ENCODE measurements at regions not wholly inside any gene's neighbourhood (a gene's known extent, or its start where the extent isn't known, plus 50 kb on each side); places are given as distances from the start of the nearest gene placed in this dataset.

DNA sequence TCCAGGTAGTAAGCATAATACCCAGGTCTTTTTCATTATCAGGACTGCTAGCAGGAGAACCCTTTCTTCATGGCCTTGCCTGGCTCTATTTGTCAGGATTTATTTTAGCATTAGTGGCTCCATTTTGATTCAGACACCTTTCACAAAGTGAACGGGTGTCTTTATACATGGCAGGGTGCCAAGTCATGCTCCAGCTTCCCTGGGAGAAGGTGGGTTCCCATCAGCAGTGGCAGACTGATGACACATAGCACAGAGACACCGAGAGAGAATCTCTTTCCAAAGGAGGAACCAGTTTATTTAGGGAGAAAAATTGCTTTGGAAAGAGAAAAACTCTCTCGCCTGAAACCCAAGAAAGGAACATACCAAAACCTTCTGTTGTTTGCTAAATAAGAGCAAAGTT lies 135.3 kb upstream of the TMTC4 start:
- Mint-ChIP-seq H3K27ac (no peak overlapping the region), H3K4me3 (no peak overlapping the region), H3K36me3 (ENCODE audit: insufficient read depth in 1 of 3, low read depth in 3 of 3) (no peaks in the 10 kb centered on the region; a peak in 1 of 7 replicates), H3K9me3 (no peaks in the 10 kb centered on the region), H3K27me3 (ENCODE audit: low read depth) (no peaks in the 10 kb centered on the region), H3K4me1 (peaks cover 16 to 17% of the 10 kb centered on the region in 2 experiments; a peak in 3 of 4 replicates)
- no peak overlapping the region for H4K91ac ChIP-seq (ENCODE audit: insufficient read length, low read depth, low read length)
- no peak overlapping the region for H4K5ac ChIP-seq (ENCODE audit: insufficient read length, low read depth, low read length)
- H4K20me1 ChIP-seq (ENCODE audit: control insufficient read depth, insufficient read depth, insufficient read length), result no peaks in the 10 kb centered on the region
- no peak overlapping the region for H3K23ac ChIP-seq (ENCODE audit: insufficient read length, low read depth, low read length)
- no peak overlapping the region for H2BK15ac ChIP-seq (ENCODE audit: low read depth, low read length)
- H3K4ac ChIP-seq (ENCODE audit: low read depth, low read length), result no peak overlapping the region
- H2BK120ac ChIP-seq (ENCODE audit: low read depth, low read length, poor library complexity, severe bottlenecking), result no peak overlapping the region
- DNase-seq, result no peak
- H3K9me3 ChIP-seq (ENCODE audit: control insufficient read depth, low read depth, low read length), result no peaks in the 10 kb centered on the region
- H3K18ac ChIP-seq (ENCODE audit: insufficient read length, low read depth, low read length), result no peak overlapping the region
- H2AFZ ChIP-seq (ENCODE audit: low read length), result no peak overlapping the region
- H3K27me3 ChIP-seq (ENCODE audit: insufficient read depth, low read length), result no peaks in the 10 kb centered on the region
- H2BK20ac ChIP-seq (ENCODE audit: low read depth, low read length, poor library complexity, severe bottlenecking), result no peak overlapping the region
- no peak overlapping the region for H3T11ph ChIP-seq (ENCODE audit: low read length)
- H3K14ac ChIP-seq (ENCODE audit: insufficient read depth, low read length), result no peak overlapping the region
- H3K4me2 ChIP-seq (ENCODE audit: insufficient read depth, insufficient read length, low read length), result no peak overlapping the region
- TF ChIP-seq, protein P1, sequence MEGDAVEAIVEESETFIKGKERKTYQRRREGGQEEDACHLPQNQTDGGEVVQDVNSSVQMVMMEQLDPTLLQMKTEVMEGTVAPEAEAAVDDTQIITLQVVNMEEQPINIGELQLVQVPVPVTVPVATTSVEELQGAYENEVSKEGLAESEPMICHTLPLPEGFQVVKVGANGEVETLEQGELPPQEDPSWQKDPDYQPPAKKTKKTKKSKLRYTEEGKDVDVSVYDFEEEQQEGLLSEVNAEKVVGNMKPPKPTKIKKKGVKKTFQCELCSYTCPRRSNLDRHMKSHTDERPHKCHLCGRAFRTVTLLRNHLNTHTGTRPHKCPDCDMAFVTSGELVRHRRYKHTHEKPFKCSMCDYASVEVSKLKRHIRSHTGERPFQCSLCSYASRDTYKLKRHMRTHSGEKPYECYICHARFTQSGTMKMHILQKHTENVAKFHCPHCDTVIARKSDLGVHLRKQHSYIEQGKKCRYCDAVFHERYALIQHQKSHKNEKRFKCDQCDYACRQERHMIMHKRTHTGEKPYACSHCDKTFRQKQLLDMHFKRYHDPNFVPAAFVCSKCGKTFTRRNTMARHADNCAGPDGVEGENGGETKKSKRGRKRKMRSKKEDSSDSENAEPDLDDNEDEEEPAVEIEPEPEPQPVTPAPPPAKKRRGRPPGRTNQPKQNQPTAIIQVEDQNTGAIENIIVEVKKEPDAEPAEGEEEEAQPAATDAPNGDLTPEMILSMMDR (conservative IDR thresholded peaks at IDR 0.05), result no peak
- no peak overlapping the region for H3K9ac ChIP-seq (ENCODE audit: extremely low read depth, insufficient read length, low read length)
- H3K27ac ChIP-seq (ENCODE audit: insufficient read length, low read depth, low read length), result no peak overlapping the region
- no peak overlapping the region for H4K8ac ChIP-seq (replicated peaks; ENCODE audit: insufficient read length, low read depth, low read length)
- no CpG with 5 or more reads among the region's 3 CpGs for WGBS (ENCODE audit: extremely low coverage, insufficient read length, low lambda C conversion rate)
- H3K4me1 ChIP-seq (ENCODE audit: insufficient read depth, low read length), result no peaks in the 10 kb centered on the region
- no peaks in the 10 kb centered on the region for H3K23me2 ChIP-seq (ENCODE audit: insufficient read length, low read depth, low read length, poor library complexity, severe bottlenecking)
- no peak overlapping the region for H2BK5ac ChIP-seq (ENCODE audit: insufficient read length, low read length)
- H3K56ac ChIP-seq (ENCODE audit: insufficient read length, low read depth, low read length), result no peak overlapping the region
- H2BK12ac ChIP-seq (ENCODE audit: insufficient read length, low read depth, low read length), result no peak overlapping the region
- no peaks in the 10 kb centered on the region for H3K79me1 ChIP-seq (ENCODE audit: insufficient read depth, low read depth, low read length, poor library complexity, severe bottlenecking)
- no peak overlapping the region for H2AK5ac ChIP-seq (ENCODE audit: insufficient read length, low read length)
- no peaks in the 10 kb centered on the region for H3K79me2 ChIP-seq (ENCODE audit: insufficient read depth, low read length)

Data from H9 (cell line).